Mesodermal cell (in vitro differentiated cells): ENCODE measurements at regions not wholly inside any gene's neighbourhood (a gene's known extent, or its start where the extent isn't known, plus 50 kb on each side); places are given as distances from the start of the nearest gene placed in this dataset.

ENCODE experiments used
- H3K27ac ChIP-seq: 2 replicates; pipeline ENCODE4 v1.7.0; 2013; ENCODE audit warnings: mild to moderate bottlenecking, low read depth, low read length, moderate library complexity; ENCODE audit not compliant: severe bottlenecking
- H3K36me3 ChIP-seq: 2 replicates; pipeline ENCODE4 v1.7.1; 2013; ENCODE audit warnings: mild to moderate bottlenecking, low read length, moderate library complexity; ENCODE audit not compliant: control insufficient read depth, insufficient read depth
- H3K4me1 ChIP-seq: one replicate; pipeline ENCODE4 v1.7.1; 2013; ENCODE audit warnings: mild to moderate bottlenecking, low read length; ENCODE audit not compliant: insufficient read depth, control insufficient read depth, poor library complexity, severe bottlenecking
- H3K4me3 ChIP-seq: 2 replicates; pipeline ENCODE4 v1.7.0; 2013; ENCODE audit warnings: low read length, control low read depth, mild to moderate bottlenecking; ENCODE audit not compliant: insufficient read depth, poor library complexity, severe bottlenecking; ENCODE audit errors: extremely low read depth
- H3K9me3 ChIP-seq: 2 replicates; pipeline ENCODE4 v1.7.1; 2013; ENCODE audit warnings: mild to moderate bottlenecking, low read length, moderate library complexity; ENCODE audit not compliant: control insufficient read depth
- WGBS, 2 experiments: methylation state at CpG; one replicate each; pipeline ENCODE4 v1.1.5; 2013; ENCODE audit warnings: missing lambda C conversion rate in 2 of 2; ENCODE audit not compliant: insufficient coverage in 2 of 2; 5-methylcytosine and 5-hydroxymethylcytosine counted together

DNA sequence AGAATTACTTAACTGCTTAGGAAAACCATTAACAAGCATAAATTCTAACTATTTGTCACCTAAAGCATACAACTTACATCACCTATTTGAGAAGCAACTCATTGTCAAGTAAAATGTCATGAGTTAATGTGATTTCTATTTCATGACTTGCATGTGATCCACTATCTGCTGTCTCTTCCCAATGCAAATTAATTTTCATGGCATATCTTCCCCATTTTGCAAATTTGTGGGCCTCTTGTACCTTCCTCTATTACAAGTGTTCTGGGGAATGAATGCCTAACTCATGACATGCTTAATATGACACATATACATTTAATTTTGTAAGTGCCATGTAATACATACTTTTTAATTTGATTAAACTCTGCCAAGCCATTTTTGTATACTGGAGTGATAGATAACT lies 81.1 kb upstream of the EDNRB start:
- Histone ChIP-seq H3K4me1 (no peaks in the 10 kb centered on the region), H3K4me3 (no peak overlapping the region), H3K36me3 (no peaks in the 10 kb centered on the region), H3K27ac (no peak overlapping the region), H3K9me3 (peaks cover 4% of the 10 kb centered on the region)

GRCh38 chr13:77994166-77994565 lies 75.5 kb upstream of the EDNRB start:
- no peaks in the 10 kb centered on the region for H3K9me3 ChIP-seq
- no peaks in the 10 kb centered on the region for H3K36me3 ChIP-seq
- WGBS, 2 experiments: 100% methylated on average over 2 of the region's 3 CpGs
- no peak overlapping the region for H3K27ac ChIP-seq
- no peak overlapping the region for H3K4me3 ChIP-seq
- no peaks in the 10 kb centered on the region for H3K4me1 ChIP-seq

- Histone ChIP-seq H3K36me3 (no peaks in the 10 kb centered on the region), H3K9me3 (no peaks in the 10 kb centered on the region), H3K4me3 (no peak overlapping the region), H3K4me1 (no peaks in the 10 kb centered on the region), H3K27ac (no peak overlapping the region)
- 100% methylated on average over 1 of the region's 4 CpGs; no CpG with 5 or more reads in 1 of the 2 experiments for WGBS, 2 experiments
These were observed 72.4 kb upstream of the EDNRB start for GRCh38 chr13:77991003-77991402.

DNA sequence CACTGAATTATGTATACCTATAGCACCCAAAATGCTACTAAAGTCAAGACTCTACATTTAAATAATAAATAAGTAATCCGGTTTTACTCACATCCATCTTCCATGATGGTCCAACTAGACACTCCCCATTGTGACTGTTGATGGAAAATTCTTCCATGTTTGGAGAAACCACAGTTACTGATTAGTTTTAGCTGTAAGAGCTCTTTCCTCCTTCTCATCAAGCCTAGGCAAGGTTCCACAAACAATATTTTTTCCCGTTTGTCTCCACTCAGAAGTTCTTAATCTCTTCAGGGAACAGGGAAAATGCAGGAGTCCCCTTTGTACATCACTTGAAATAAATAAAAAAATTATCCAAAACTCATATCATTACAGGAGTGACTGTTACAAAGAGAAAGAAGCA lies 70.7 kb upstream of the EDNRB start:
- no peaks in the 10 kb centered on the region for H3K9me3 ChIP-seq
- WGBS, 2 experiments: no CpG with 5 or more reads among the region's 2 CpGs
- H3K4me3 ChIP-seq: no peak overlapping the region
- H3K4me1 ChIP-seq: no peaks in the 10 kb centered on the region
- H3K36me3 ChIP-seq: no peaks in the 10 kb centered on the region
- no peak overlapping the region for H3K27ac ChIP-seq

GRCh38 chr13:77988355-77988754 lies 69.7 kb upstream of the EDNRB start:
- Histone ChIP-seq H3K36me3 (no peaks in the 10 kb centered on the region), H3K4me1 (peaks cover 2% of the 10 kb centered on the region), H3K4me3 (no peak overlapping the region), H3K9me3 (no peaks in the 10 kb centered on the region), H3K27ac (no peak overlapping the region)
- 92 to 95% methylated on average over 2 of the region's 2 CpGs for WGBS, 2 experiments

GRCh38 chr13:77986713-77987112 lies 68.1 kb upstream of the EDNRB start:
- Histone ChIP-seq H3K36me3 (no peaks in the 10 kb centered on the region), H3K9me3 (no peaks in the 10 kb centered on the region), H3K4me1 (peaks cover 3% of the 10 kb centered on the region), H3K27ac (no peak overlapping the region), H3K4me3 (no peak overlapping the region)
- WGBS, 2 experiments: 84 to 85% methylated on average over 4 of the region's 5 CpGs

- H3K4me3 ChIP-seq: no peak overlapping the region
- no peaks in the 10 kb centered on the region for H3K36me3 ChIP-seq
- H3K9me3 ChIP-seq: no peaks in the 10 kb centered on the region
- peaks cover 8% of the 10 kb centered on the region for H3K4me1 ChIP-seq
- no peak overlapping the region for H3K27ac ChIP-seq
- 76 to 79% methylated on average over 3 of the region's 3 CpGs for WGBS, 2 experiments
These were observed 67.4 kb upstream of the EDNRB start for GRCh38 chr13:77985866-77986636.

DNA sequence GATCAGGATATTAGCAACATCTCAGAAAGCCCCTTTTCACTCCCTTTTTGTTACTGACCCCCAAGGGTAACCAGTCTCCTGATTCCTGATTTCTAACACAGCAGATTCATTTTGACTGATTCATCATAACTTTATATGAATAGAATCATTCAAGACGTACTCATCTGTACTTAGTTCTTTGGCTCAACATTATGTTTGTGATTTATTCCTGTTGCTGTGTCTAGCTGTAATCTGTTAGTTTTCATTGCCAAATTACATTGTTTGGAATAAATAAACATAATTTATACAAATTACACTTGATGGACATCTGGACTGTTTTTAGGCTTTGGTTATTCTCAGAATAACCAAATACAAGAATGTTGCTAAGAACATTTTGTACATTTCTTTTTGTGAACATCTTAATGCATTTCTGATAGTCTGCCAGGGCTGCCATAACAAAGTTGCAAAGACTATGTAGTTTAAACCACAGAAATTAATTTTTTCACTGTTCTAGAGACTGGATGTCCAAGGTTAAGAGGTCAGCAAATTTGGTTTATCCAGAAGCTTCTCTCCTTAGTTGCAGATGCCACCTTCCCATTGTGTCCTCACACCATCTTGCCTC lies 62.8 kb upstream of the EDNRB start:
- H3K4me3 ChIP-seq: no peak overlapping the region
- H3K36me3 ChIP-seq: no peaks in the 10 kb centered on the region
- peaks cover 21% of the 10 kb centered on the region for H3K4me1 ChIP-seq
- H3K9me3 ChIP-seq: peaks cover 11% of the 10 kb centered on the region
- peak overlapping the region; percentile 76 for H3K27ac ChIP-seq
- WGBS, 2 experiments: no CpG with 5 or more reads among the region's 1 CpG

- H3K4me3 ChIP-seq: no peak overlapping the region
- H3K36me3 ChIP-seq: no peaks in the 10 kb centered on the region
- peak overlapping the region; percentile 76 for H3K27ac ChIP-seq
- 30 to 56% methylated on average over 2 of the region's 2 CpGs for WGBS, 2 experiments
- H3K4me1 ChIP-seq: peaks cover 25% of the 10 kb centered on the region
- peaks cover 11% of the 10 kb centered on the region for H3K9me3 ChIP-seq
These were observed 62.0 kb upstream of the EDNRB start for GRCh38 chr13:77980592-77980991.

DNA sequence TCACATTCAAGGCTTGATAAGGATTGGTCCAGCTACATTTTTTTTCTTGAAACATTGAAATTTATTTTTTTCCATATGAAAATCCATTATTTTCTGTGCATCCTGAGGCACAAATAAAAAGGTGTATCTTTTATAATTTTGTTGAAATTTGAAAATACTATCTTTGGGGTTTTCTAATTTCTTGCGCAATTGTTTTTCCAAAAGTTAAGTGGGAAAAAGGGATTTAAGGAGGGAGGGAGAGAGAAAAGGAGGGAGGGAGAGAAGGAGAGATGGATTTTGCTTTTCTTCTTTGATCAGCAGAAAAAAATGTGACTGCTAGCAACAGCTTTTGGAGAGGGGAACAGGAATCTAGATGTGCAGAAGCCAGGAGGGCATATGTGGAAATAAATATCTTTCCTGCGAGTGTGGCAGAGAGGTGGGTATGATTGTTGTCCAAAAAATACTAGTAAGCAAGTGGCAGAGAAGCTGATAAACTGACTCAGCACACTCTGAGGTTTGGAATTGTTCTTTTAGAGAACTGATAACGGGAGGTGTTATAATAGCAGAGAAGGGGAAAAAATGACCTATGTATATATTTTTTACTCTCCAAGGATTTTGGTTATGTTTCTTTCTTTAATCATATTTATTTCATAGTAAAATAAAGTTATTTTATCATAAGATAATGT lies 61.2 kb upstream of the EDNRB start:
- H3K4me1 ChIP-seq: peaks cover 25% of the 10 kb centered on the region
- no peak overlapping the region for H3K4me3 ChIP-seq
- H3K9me3 ChIP-seq: peaks cover 11% of the 10 kb centered on the region
- H3K27ac ChIP-seq: peak overlapping the region; percentile 76
- no peaks in the 10 kb centered on the region for H3K36me3 ChIP-seq
- WGBS, 2 experiments: 77 to 79% methylated on average over 2 of the region's 3 CpGs
